WERI-Rb-1 (cell line): ENCODE measurements at regions not wholly inside any gene's neighbourhood (a gene's known extent, or its start where the extent isn't known, plus 50 kb on each side); places are given as distances from the start of the nearest gene placed in this dataset.

Experiments
- DNase-seq: peaks from one replicate; pipeline ENCODE4 v3.0.0-alpha.2; 2020
- H3K27ac ChIP-seq: fragments of 250-450 bp; sonication (Bioruptor Pico); 2 replicates; pipeline ENCODE4 v1.5.1; 2020; ENCODE audit warnings: mild to moderate bottlenecking, moderate library complexity
- H3K27me3 ChIP-seq: fragments of 250-450 bp; sonication (Bioruptor Pico); 2 replicates; pipeline ENCODE4 v1.5.1; 2021; ENCODE audit warnings: mild to moderate bottlenecking, low read depth, moderate library complexity; ENCODE audit not compliant: insufficient read depth, severe bottlenecking
- H3K36me3 ChIP-seq: fragments of 250-450 bp; sonication (Bioruptor Pico); 2 replicates; pipeline ENCODE4 v1.5.1; 2020; ENCODE audit warnings: mild to moderate bottlenecking, moderate library complexity
- H3K4me3 ChIP-seq: 2 replicates; pipeline ENCODE4 v1.5.1; 2011; ENCODE audit warnings: low read depth, mild to moderate bottlenecking, control low read depth, low read length
- H3K9me3 ChIP-seq: fragments of 250-450 bp; sonication (Bioruptor Pico); 2 replicates; pipeline ENCODE4 v1.5.1; 2021; ENCODE audit warnings: mild to moderate bottlenecking, moderate library complexity; ENCODE audit not compliant: severe bottlenecking
- TF ChIP-seq, protein P1 (sequence below): IDR thresholded peaks from 2 replicates; pipeline ENCODE4 v1.5.1; 2011; ENCODE audit warnings: low read depth, mild to moderate bottlenecking, control low read depth, inconsistent platforms, low read length

DNA sequence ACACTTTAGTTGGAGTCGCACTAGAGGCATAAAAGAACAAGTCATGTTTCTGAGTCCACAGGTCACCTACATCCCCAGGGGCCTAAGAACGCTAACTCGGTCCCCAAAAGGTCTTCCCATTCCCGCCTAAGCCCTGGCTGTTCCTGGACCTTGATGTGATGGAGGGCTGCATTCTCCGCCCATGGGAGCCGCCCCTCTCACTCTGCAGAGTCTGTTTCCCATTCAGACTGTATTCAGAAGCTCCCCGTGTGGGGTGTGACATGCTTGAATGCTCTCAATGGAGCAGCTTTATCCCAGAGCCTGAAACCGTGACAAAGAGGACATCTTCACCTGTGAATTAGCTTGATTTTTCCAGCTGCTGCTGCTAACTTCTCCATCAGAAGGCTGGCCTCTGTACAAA is 319.0 kb upstream of the KLHL29 start:
- no peak for DNase-seq
- no peak overlapping the region for H3K27ac ChIP-seq
- H3K27me3 ChIP-seq = no peaks in the 10 kb centered on the region
- TF ChIP-seq, protein P1, sequence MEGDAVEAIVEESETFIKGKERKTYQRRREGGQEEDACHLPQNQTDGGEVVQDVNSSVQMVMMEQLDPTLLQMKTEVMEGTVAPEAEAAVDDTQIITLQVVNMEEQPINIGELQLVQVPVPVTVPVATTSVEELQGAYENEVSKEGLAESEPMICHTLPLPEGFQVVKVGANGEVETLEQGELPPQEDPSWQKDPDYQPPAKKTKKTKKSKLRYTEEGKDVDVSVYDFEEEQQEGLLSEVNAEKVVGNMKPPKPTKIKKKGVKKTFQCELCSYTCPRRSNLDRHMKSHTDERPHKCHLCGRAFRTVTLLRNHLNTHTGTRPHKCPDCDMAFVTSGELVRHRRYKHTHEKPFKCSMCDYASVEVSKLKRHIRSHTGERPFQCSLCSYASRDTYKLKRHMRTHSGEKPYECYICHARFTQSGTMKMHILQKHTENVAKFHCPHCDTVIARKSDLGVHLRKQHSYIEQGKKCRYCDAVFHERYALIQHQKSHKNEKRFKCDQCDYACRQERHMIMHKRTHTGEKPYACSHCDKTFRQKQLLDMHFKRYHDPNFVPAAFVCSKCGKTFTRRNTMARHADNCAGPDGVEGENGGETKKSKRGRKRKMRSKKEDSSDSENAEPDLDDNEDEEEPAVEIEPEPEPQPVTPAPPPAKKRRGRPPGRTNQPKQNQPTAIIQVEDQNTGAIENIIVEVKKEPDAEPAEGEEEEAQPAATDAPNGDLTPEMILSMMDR = no peak
- no peak overlapping the region for H3K4me3 ChIP-seq
- H3K9me3 ChIP-seq = no peaks in the 10 kb centered on the region
- no peaks in the 10 kb centered on the region for H3K36me3 ChIP-seq

DNA sequence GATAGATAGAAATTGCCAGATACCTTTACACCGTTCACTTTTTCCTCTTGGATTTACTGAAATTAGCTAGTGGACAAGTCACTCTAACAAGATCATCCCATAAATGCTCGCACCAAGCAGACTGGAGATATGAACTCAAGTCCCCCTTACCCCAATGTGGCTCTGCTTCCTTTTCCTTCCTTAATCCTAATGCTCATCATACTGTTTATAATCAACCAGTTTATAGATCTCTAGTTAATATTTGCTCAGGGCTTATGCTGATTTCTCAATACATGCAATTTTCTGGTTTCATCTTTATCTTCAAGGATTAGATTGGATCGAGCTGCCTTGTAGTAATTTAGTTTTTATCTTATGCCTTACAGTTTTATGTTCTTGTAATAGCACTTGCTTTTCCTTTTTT is 318.3 kb upstream of the KLHL29 start:
- Histone ChIP-seq H3K9me3 (no peaks in the 10 kb centered on the region), H3K4me3 (no peak overlapping the region), H3K27ac (no peak overlapping the region), H3K27me3 (no peaks in the 10 kb centered on the region), H3K36me3 (no peaks in the 10 kb centered on the region)
- DNase-seq = no peak
- TF ChIP-seq, protein P1 = no peak

DNA sequence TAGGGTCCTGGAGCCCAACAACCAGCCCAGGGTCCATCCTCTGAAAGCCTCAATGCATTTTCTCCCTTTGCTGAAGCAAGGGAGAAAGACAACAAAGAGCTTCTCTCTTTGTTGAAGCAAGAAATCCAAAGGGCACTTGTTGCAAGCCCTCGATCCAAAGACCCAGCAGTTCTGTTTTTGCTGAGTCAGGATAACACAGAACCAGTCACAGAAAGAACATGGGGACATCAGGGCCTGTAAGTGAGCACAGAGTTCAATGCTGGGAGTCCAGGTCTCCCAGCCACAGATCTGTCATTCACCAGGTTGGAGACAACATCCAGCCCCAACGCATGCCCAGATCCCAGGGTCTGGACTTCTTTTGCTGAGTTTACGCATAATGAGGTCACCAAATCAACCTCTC is 315.8 kb upstream of the KLHL29 start:
- TF ChIP-seq, protein P1 = no peak
- no peak overlapping the region for H3K4me3 ChIP-seq
- H3K27ac ChIP-seq = no peak overlapping the region
- DNase-seq = no peak
- H3K27me3 ChIP-seq = no peaks in the 10 kb centered on the region
- no peaks in the 10 kb centered on the region for H3K9me3 ChIP-seq
- no peaks in the 10 kb centered on the region for H3K36me3 ChIP-seq

DNA sequence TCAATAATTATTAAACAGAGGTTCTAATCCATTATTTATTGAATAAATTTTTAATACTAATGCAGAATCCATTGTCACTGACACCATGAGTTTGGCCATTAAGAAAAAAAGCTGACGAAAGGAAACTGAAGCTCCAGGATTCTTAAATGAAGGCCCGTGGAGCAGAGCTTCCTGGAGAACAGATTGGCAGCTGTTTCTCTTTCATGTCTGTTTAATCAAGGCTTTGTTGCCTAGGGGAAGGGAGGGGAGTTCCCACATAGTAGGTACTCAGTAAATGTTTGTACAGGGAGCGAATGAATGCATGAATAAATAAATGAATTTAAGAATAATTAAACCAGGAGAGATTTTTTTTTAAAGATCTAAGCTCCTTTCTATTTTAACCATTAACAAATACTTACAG is 315.1 kb upstream of the KLHL29 start:
- H3K27ac ChIP-seq = no peak overlapping the region
- no peak for DNase-seq
- TF ChIP-seq, protein P1 = no peak
- no peaks in the 10 kb centered on the region for H3K9me3 ChIP-seq
- H3K27me3 ChIP-seq = no peaks in the 10 kb centered on the region
- H3K36me3 ChIP-seq = no peaks in the 10 kb centered on the region
- no peak overlapping the region for H3K4me3 ChIP-seq

DNA sequence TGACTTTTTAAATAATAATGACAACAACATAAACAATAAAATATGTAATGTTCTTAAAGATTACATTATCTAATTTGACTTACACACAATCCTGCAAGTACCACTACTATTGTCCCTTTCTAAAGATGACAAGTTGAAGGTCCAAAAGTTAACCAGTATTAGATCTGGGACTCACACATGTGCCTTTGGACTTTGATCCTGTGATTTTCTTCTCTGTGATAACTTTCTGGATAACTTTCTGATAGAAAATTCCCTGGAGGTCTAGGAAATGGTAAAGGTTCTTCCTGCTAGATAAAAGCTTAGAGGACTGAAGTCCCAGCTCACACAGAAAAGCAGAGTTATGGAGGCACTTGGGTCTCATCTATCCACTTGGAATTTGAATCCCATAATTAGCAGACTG is 311.9 kb upstream of the KLHL29 start:
- no peak for DNase-seq
- Histone ChIP-seq H3K27me3 (no peaks in the 10 kb centered on the region), H3K27ac (no peak overlapping the region), H3K36me3 (no peaks in the 10 kb centered on the region), H3K9me3 (no peaks in the 10 kb centered on the region), H3K4me3 (no peak overlapping the region)
- TF ChIP-seq, protein P1 = no peak

DNA sequence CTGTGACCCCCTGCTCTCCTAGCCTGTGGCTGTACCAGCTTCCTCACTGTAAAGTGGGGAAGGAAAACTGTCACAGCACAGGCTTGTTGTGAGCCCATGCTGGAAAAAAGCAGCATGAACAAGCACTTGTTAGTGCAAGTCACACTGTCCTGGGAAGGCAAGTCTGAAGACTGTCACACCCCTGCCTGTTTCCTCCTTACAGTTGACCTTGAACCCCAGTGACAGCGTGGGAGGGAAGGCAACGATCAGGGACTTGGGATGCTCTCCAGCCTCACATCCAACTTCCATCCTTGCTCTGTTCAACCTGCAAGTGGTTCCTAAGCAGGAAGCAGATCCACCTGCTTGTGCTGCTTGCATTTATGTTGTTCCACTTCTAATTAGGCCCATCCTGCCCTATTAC is 311.3 kb upstream of the KLHL29 start:
- H3K9me3 ChIP-seq = no peaks in the 10 kb centered on the region
- DNase-seq = no peak
- no peak overlapping the region for H3K4me3 ChIP-seq
- H3K36me3 ChIP-seq = no peaks in the 10 kb centered on the region
- TF ChIP-seq, protein P1 = no peak
- no peaks in the 10 kb centered on the region for H3K27me3 ChIP-seq
- H3K27ac ChIP-seq = no peak overlapping the region
